ENCODE measurements at regions not wholly inside any gene's neighbourhood (a gene's known extent, or its start where the extent isn't known, plus 50 kb on each side); places are given as distances from the start of the nearest gene placed in this dataset.

GRCh38 chr1:244191581-244191980 is 140.5 kb downstream of the ZBTB18 start:
- no peak for TF ChIP-seq POLR2A (IDR thresholded peaks at IDR 0.05)
- Histone ChIP-seq H3K4me1 (replicated peaks in 1 of 2) (no peaks in the 10 kb centered on the region), H3K27ac (no peak overlapping the region), H3K27me3 (no peaks in the 10 kb centered on the region), H3K9me3 (replicated peaks in 1 of 3) (no peaks in the 10 kb centered on the region), H3K36me3 (replicated peaks in 1 of 2) (no peaks in the 10 kb centered on the region), H3K4me3 (no peak overlapping the region)
- intact Hi-C loops (cut with DNase I), result no loop called here
- 67 to 86% (median 81%) methylated on average over 3 to 5 of the region's 5 CpGs for WGBS, 4 donors
- DNase-seq, result no peak

- H3K4me1 ChIP-seq (replicated peaks in 1 of 2), result no peaks in the 10 kb centered on the region
- no peak overlapping the region for H3K27ac ChIP-seq
- no peak for DNase-seq
- 63 to 81% (median 77%) methylated on average over 3 of the region's 3 CpGs for WGBS, 4 donors
- no peak for TF ChIP-seq CTCF (IDR thresholded peaks at IDR 0.05)
- TF ChIP-seq POLR2A (IDR thresholded peaks at IDR 0.05), result no peak
- no peaks in the 10 kb centered on the region for H3K27me3 ChIP-seq
- no peaks in the 10 kb centered on the region for H3K9me3 ChIP-seq (replicated peaks in 1 of 3)
- intact Hi-C loops (cut with DNase I), result no loop called here
- H3K36me3 ChIP-seq (replicated peaks in 1 of 2), result no peaks in the 10 kb centered on the region
- H3K4me3 ChIP-seq, result no peak overlapping the region
Measured at GRCh38 chr1:244192325-244192724, 141.2 kb downstream of the ZBTB18 start.

GRCh38 chr1:244196571-244197285 is 145.6 kb downstream of the ZBTB18 start:
- H3K4me1 ChIP-seq (replicated peaks in 1 of 2), result no peaks in the 10 kb centered on the region
- TF ChIP-seq CTCF (IDR thresholded peaks at IDR 0.05) (no peak), POLR2A (IDR thresholded peaks at IDR 0.05) (no peak)
- DNase-seq, result no peak
- WGBS, 4 donors, result 79 to 93% (median 90%) methylated on average over 6 of the region's 6 CpGs
- intact Hi-C loops (cut with DNase I), result no loop called here
- no peaks in the 10 kb centered on the region for H3K36me3 ChIP-seq (replicated peaks in 1 of 2)
- no peaks in the 10 kb centered on the region for H3K27me3 ChIP-seq
- no peak overlapping the region for H3K27ac ChIP-seq
- H3K4me3 ChIP-seq, result no peak overlapping the region
- no peaks in the 10 kb centered on the region for H3K9me3 ChIP-seq (replicated peaks in 1 of 3)

GRCh38 chr1:244197851-244198375 is 146.8 kb downstream of the ZBTB18 start:
- DNase-seq, result no peak
- H3K9me3 ChIP-seq (replicated peaks in 1 of 3), result no peaks in the 10 kb centered on the region

More at GRCh38 chr1:244197851-244198375, 146.8 kb downstream of the ZBTB18 start:
- intact Hi-C loops (cut with DNase I), result no loop called here
- WGBS, 4 donors, result 91 to 95% (median 94%) methylated on average over 7 of the region's 7 CpGs; no CpG with 5 or more reads in 1 of the 4 donors
- H3K4me1 ChIP-seq (replicated peaks in 1 of 2), result no peaks in the 10 kb centered on the region
- no peaks in the 10 kb centered on the region for H3K27me3 ChIP-seq
- H3K27ac ChIP-seq, result no peak overlapping the region
- no peaks in the 10 kb centered on the region for H3K36me3 ChIP-seq (replicated peaks in 1 of 2)
- no peak overlapping the region for H3K4me3 ChIP-seq
- TF ChIP-seq CTCF (IDR thresholded peaks at IDR 0.05) (no peak), POLR2A (IDR thresholded peaks at IDR 0.05) (no peak)
